NCI-H510A treated with DMSO at 0.1 percent for 48 hours (cell line): ENCODE measurements at regions not wholly inside any gene's neighbourhood (a gene's known extent, or its start where the extent isn't known, plus 50 kb on each side); places are given as distances from the start of the nearest gene placed in this dataset.
A peak's percentile ranks its signal among the peaks of the same experiment; 100 is the strongest.

Experiments
- DNase-seq: peaks from one replicate; lab custom pipeline; 2025; lab: John Stamatoyannopoulos, UW

- DNase-seq: no peak
Measured at GRCh38 chr12:97324471-97324870, 138.1 kb upstream of the RMST start.

DNA sequence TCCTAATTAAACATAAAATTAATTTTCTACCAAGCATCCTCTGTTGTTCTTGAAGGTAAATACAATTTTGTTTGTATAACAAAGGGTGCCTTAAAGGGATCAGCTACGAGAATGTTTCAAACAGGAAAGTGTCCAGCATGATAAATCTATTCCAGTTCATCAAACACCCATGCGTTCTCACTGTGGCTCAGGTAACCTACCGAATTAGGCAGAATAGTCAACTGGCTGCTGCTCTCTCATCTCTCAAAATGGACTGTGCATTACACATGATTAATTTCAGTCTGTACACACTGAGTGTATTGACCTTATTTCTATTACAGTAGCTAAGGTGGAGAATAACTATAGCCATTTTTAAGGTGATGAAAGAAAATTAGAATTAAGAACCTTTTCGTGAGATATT, 127.5 kb upstream of the RMST start:
- no peak for DNase-seq

DNA sequence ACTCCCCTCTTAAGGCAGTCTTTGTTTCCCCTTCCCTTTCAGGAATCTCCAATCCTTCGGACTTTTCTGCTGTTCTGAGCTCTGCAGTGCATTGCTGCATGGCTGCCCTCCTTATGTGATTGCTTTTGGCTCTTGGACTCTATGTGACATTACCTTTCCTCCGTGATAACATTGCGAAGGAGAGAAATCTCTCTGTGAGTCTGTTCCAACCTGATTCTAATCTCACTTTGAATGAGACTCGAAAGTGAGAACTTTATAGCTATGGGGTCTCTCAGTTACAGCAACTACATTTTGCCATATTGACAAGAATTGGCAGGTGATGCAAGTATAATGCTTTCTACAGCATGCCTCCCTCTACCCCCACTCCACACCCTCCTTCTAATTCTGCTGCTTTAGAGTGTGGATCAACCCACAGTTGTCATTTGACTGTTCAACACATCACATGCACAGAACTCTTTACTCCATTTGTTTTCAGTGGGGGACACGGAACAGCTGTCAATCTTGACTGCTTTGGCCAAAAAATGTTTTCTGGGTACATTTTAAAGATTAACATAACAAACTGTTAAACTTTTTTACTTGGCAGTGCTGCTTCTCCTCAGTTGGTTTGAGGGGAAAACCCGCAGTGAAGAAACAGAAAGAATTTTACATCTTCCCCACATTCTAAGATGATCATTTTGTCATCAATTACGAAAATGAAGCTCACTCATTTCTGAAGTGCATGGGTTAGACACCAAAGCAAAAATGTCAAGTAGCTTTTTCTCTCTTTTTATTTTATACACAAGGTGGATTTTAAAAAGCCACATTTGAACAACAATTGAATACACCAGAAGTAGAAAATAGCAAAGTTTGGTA, 125.5 kb upstream of the RMST start:
- DNase-seq: no peak

DNA sequence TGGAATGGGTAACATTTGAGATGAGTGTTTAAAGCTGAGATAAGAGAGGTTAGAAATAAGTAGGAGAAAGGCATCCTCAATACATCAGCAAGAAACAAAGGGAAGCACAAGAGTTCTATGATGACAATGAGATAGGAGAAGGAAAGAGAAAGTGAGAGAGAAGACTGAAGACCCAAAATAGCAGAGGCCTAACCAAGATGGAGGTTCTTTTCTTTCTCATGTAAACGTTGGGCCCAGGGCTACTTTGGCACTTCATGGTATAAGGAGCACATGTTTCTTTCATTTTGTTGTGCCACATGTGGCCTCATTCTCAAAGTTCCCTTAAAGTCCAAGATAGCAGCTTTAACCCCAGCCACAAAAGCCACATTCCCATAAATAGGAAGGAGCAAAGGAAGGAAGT, 120.5 kb upstream of the RMST start:
- DNase-seq: no peak

- DNase-seq: no peak
Measured at GRCh38 chr12:97347956-97348355, 114.6 kb upstream of the RMST start.

DNA sequence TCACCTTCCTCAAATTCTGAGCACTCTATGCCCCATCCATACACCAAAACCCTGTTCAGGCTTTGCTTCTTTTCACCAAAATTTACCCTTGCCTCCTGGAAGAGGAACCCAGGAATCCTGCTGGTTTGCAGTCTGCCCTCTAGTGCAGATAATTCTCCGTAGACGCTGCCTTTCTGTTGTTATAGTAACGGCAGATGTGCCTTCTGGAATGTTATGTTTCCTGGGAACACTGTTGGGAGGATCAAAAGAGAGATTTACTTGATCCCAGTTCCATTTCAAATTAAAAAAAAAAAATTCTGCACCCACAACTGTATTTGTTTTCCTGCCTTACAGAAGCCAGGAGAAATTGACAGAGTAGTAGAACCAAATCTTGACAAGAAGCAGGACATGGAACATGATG, 104.2 kb upstream of the RMST start:
- DNase-seq: no peak

GRCh38 chr12:97359021-97359690, 103.4 kb upstream of the RMST start:
- no peak for DNase-seq

DNA sequence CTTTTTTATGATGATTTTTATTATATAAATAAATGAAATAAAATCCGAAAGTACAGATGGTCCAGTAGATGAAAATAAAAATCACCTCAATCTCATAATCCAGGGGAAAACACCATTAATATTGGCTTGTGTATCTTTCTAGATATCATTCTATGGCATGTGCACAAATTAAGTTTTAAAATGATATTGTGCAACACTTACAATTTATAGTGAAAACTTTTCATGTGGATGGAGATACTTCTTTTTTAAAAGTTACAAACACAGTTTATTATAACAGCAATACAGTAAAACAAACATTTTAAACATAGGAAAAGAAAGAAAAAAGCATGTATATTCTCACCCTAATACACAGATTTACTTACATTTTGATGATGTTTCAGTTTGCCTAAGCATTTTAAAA, 98.9 kb upstream of the RMST start:
- DNase-seq: no peak

- no peak for DNase-seq
Measured at GRCh38 chr12:97368462-97369163, 94.0 kb upstream of the RMST start.

DNA sequence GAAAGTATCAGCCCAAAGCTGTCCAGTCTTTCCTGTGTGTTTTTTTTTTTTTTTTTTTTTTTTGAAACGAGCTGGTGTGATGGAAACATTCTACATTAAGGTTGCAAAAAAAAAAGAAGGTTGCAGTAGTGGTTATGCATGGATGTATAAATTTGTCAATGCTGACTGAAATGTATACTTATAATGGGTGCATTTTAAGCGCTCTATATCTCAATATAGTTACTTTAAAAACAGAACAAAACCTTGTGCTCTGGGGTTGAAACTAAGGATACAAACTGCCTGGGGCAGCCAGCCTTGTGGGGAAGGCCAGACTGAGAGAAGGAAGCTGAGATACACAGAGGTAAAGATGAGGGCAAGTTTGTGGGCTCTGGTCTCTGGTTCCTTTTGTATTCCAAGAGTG, 87.3 kb upstream of the RMST start:
- DNase-seq: no peak

- no peak for DNase-seq
Measured at GRCh38 chr12:97380440-97380839, 82.2 kb upstream of the RMST start.

DNA sequence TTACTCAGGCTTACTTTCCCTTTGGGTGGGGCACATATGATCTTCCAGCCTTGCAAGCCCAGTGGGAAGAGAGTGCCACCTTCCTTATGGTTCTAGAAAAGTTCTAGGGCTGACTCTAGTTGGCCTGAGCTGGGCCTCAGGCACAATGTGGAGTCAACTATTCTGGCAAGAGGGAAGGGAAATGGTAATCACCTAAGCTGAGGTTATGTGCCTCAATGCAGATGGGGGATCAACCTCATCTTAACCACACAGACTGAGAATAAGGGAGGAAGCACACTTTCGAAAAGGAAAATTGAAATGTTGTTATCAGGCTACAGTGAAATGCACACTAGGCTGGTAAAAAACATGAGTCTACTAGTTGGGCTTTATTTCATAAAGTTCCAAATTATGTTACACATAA, 77.5 kb upstream of the RMST start:
- DNase-seq: no peak

- DNase-seq: no peak
Measured at GRCh38 chr12:97386133-97386581, 76.4 kb upstream of the RMST start.

DNA sequence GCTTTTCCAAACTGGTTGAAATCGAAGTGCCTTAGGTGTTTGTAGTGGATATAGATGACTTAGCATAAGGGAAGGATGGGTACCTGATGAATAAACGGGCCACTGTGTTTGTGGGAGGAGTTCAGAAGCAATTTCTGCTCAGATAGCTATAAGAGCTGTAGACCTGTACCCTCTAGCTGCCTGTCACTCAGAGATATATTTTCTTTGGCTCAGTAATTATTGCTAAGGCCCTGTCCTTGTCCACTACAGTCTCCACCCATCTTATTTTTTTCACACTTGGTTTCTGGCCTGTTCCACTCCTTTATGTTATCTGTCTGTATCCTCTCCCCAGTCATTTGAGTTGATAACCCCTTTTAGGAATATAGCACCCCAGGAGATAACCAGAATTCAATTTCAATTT, 74.8 kb upstream of the RMST start:
- DNase-seq: no peak

- DNase-seq: no peak
Measured at GRCh38 chr12:97394657-97395056, 67.9 kb upstream of the RMST start.

DNA sequence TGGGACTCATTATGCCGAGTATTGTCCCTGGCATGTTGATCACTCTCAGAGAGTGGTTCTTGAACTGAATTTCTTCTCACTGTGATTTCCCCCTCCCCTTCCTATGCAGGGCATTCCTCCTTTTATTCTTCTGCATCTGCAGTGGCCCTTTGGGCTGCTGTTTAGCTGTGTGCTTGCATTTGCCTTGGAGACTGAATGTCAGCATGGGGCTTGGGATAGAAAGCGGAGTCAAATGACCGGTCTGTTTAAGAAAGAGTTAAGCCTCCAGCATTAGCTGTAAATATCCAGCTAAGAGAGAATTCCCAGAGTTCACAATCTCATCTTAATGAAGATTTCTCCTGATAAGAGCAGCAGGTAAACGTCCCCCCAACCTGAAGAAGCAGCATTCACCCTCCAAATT, 65.6 kb upstream of the RMST start:
- no peak for DNase-seq

DNA sequence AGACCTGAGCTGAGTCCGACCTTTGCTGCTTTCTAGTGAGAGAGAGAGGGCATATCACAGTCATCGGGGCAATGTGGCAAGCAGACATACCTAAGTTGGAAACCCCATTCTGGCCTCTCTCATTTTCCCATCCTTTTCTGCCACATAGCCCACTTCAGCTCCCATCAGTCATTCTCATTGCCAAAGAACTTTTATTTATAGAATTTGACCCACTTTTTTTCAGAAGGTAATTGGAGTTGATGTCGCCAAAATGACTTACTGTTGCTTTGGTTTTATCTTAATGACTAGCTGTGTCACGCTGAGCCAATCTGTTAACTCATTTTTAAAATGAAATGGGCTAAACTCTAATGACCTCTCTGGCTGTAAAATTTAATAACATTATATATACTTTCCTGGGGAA, 63.9 kb upstream of the RMST start:
- DNase-seq: no peak

DNA sequence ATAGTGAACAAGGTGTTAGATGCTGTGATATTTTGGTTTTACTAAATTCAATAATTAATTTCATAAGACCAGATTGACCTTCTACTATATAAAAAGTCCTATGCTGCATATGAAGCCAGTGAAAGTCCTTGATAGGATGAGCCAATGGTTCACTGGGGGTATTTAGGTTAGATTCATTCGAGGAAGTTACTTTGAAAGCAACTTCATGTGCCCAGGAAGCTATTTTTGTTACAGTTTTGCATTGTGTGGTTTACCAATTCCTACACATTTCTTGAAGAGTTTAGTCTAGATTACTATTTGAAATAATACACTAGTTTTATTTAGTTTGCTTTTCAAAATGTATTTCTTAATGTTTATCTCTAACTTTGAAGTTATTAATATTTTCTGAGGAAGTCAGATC, 58.5 kb upstream of the RMST start:
- DNase-seq: no peak

GRCh38 chr12:97404543-97404942, 58.1 kb upstream of the RMST start:
- DNase-seq: peak; percentile 75

DNA sequence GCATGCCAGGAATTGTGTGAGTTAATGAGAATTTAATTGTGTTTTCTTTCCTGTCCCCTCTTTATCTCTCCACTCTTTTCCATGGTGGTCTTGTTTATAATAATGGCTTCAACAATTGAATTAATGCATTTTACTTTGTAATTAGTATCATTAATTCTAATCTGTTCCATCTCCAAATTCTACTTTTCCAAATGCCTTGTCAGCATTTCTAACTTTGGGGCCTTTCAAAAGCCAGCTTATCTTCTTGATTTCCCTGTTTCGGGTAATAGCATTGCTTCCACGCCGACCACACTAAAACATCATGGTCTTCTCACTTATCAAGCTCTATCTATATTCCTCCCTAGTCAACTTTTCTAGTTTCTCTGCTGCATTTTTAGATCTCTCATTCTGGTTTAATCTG, 54.2 kb upstream of the RMST start:
- no peak for DNase-seq

DNA sequence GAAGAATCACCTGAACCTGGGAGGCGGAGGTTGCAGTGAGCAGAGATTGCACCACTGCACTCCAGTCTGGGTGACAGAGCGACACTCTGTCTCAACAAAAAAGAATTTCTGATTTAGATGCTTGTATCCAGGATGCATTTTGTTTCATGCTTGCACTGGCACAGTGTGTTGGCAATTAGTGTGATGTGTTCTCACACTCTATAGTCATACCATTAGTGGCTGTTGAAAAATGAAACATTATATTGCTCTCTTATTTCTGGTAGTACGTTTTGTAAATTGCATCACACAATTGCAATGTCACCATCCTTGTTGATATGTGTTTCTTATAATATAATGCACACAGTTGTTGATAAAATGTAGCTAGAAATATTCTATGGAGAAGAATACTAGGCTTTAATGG, 51.3 kb upstream of the RMST start:
- no peak for DNase-seq
